CD4-positive, alpha-beta T cell (primary cell): ENCODE measurements at regions not wholly inside any gene's neighbourhood (a gene's known extent, or its start where the extent isn't known, plus 50 kb on each side); places are given as distances from the start of the nearest gene placed in this dataset.
A peak's percentile ranks its signal among the peaks of the same experiment; 100 is the strongest.

ENCODE experiments used
- ATAC-seq: fragments of 200-7000 bp; cut with Tn5 transposase; one replicate; pipeline ENCODE4 v1.10.0; 2022; ENCODE audit warnings: mild to moderate bottlenecking; ENCODE audit not compliant: poor library complexity
- CTCF ChIA-PET: fragments of 350-600 bp; sonication (Branson Sonifier 250); formaldehyde crosslinking; loops from one replicate; lab custom pipeline; 2021; ENCODE audit warnings: antibody characterized with exemption, inconsistent platforms; lab: Charles Lee
- POLR2A ChIA-PET: fragments of 350-600 bp; sonication (Branson Sonifier 250); formaldehyde crosslinking; loops from one replicate; lab custom pipeline; 2021; ENCODE audit warnings: antibody characterized with exemption, inconsistent platforms; lab: Charles Lee
- DNase-seq, 14 experiments: peaks; one replicate each; pipeline ENCODE4 v3.0.0-alpha.2; 2013 to 2020; ENCODE audit warnings: mixed read lengths in 2 of 14
- H3K27ac ChIP-seq, 2 donors: one replicate each; pipeline versions ENCODE4 v1.5.1 to v1.7.0; 2013; ENCODE audit warnings: low read length in 2 of 2, low read depth in 1 of 2, mild to moderate bottlenecking in 1 of 2
- H3K27me3 ChIP-seq, 2 experiments: 1 replicate in 1 of 2; 2 replicates in 1 of 2; pipeline versions ENCODE4 v1.6.1 to v1.7.0; 2013; ENCODE audit warnings: low read length in 2 of 2, control low read depth in 1 of 2, mild to moderate bottlenecking in 1 of 2, moderate library complexity in 1 of 2; ENCODE audit not compliant: insufficient read depth in 2 of 2, control insufficient read depth in 1 of 2
- H3K36me3 ChIP-seq: one replicate; pipeline ENCODE4 v1.6.1; 2013; ENCODE audit warnings: low read length, control low read depth; ENCODE audit not compliant: insufficient read depth
- H3K4me1 ChIP-seq: one replicate; pipeline ENCODE4 v1.6.1; 2013; ENCODE audit warnings: low read length, control low read depth; ENCODE audit not compliant: insufficient read depth
- H3K4me3 ChIP-seq: one replicate; pipeline ENCODE4 v1.5.1; 2013; ENCODE audit warnings: mild to moderate bottlenecking, low read length, moderate library complexity
- H3K9me3 ChIP-seq, 2 experiments: 1 replicate in 1 of 2; 2 replicates in 1 of 2; pipeline versions ENCODE4 v1.6.1 to v1.7.0; 2013; ENCODE audit warnings: low read length in 2 of 2, mild to moderate bottlenecking in 2 of 2, control low read depth in 1 of 2, moderate library complexity in 1 of 2; ENCODE audit not compliant: control insufficient read depth in 1 of 2, insufficient read depth in 1 of 2
- H3K27ac Mint-ChIP-seq: one replicate; pipeline ENCODE4 v1.8.0; 2020; ENCODE audit warnings: mixed read lengths
- H3K27me3 Mint-ChIP-seq: one replicate; pipeline ENCODE4 v1.8.0; 2021; ENCODE audit warnings: mixed read lengths
- H3K36me3 Mint-ChIP-seq: one replicate; pipeline ENCODE4 v1.8.0; 2021; ENCODE audit warnings: low read depth, mixed read lengths
- H3K4me1 Mint-ChIP-seq: one replicate; pipeline ENCODE4 v1.8.0; 2021; ENCODE audit warnings: low read depth, mixed read lengths
- H3K4me3 Mint-ChIP-seq: one replicate; pipeline ENCODE4 v1.8.0; 2020; ENCODE audit warnings: mild to moderate bottlenecking, mixed read lengths
- H3K9me3 Mint-ChIP-seq: one replicate; pipeline ENCODE4 v1.8.0; 2020; ENCODE audit warnings: mixed read lengths
- intact Hi-C, 2 experiments: fragments of 100-400 bp; cut with DNase I in 1 of 2; cut with micrococcal nuclease in 1 of 2; formaldehyde crosslinking; loops; one replicate each; pipeline versions ENCODE4 v1.15.1 to v1.9.0; 2023 to 2025; cut with DNase I, micrococcal nuclease
- TF ChIP-seq, protein P1 (sequence below): fragments of 200-600 bp; IDR thresholded peaks from one replicate; pipeline ENCODE4 v1.8.0; 2022; ENCODE audit warnings: antibody characterized with exemption, mild to moderate bottlenecking

- no peaks in the 10 kb centered on the region for H3K27me3 ChIP-seq
- ChIA-PET POLR2A (interaction anchor here (0.7 to 2.6 kb wide), 6 partner anchors 13 to 984 kb away, joined by 3 to 7 read pairs (median 3); no protein-coding TSS in a partner anchor), CTCF (interaction anchor here (0.9 kb wide), 1 partner anchor 22 kb away, joined by 3 read pairs; no protein-coding TSS in a partner anchor)
- TF ChIP-seq, protein P1, sequence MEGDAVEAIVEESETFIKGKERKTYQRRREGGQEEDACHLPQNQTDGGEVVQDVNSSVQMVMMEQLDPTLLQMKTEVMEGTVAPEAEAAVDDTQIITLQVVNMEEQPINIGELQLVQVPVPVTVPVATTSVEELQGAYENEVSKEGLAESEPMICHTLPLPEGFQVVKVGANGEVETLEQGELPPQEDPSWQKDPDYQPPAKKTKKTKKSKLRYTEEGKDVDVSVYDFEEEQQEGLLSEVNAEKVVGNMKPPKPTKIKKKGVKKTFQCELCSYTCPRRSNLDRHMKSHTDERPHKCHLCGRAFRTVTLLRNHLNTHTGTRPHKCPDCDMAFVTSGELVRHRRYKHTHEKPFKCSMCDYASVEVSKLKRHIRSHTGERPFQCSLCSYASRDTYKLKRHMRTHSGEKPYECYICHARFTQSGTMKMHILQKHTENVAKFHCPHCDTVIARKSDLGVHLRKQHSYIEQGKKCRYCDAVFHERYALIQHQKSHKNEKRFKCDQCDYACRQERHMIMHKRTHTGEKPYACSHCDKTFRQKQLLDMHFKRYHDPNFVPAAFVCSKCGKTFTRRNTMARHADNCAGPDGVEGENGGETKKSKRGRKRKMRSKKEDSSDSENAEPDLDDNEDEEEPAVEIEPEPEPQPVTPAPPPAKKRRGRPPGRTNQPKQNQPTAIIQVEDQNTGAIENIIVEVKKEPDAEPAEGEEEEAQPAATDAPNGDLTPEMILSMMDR: no peak
- H3K36me3 Mint-ChIP-seq: peaks cover 16% of the 10 kb centered on the region
- H3K9me3 Mint-ChIP-seq: peaks cover 2% of the 10 kb centered on the region
- no peaks in the 10 kb centered on the region for H3K36me3 ChIP-seq
- peaks cover 99% of the 10 kb centered on the region for H3K4me1 Mint-ChIP-seq
- no peaks in the 10 kb centered on the region for H3K27me3 Mint-ChIP-seq
- ATAC-seq (no peak), DNase-seq (no peak)
- H3K4me3 Mint-ChIP-seq: peak overlapping the region; percentile 56
- peaks cover 61% of the 10 kb centered on the region for H3K4me1 ChIP-seq
- H3K9me3 ChIP-seq: no peaks in the 10 kb centered on the region
- peak overlapping the region; percentile 93 for H3K27ac Mint-ChIP-seq
- H3K4me3 ChIP-seq: no peak overlapping the region
- intact Hi-C loops: no loop called here
- H3K27ac ChIP-seq: peak overlapping the region in 1 of 2 donors; percentile 18
Measured at GRCh38 chr14:98207415-98207814, 1064.6 kb downstream of the BCL11B start.

GRCh38 chr14:98208211-98208611 is 1063.8 kb downstream of the BCL11B start:
- Histone ChIP-seq H3K36me3 (no peaks in the 10 kb centered on the region), H3K9me3 (no peaks in the 10 kb centered on the region), H3K27me3 (no peaks in the 10 kb centered on the region), H3K4me1 (peaks cover 61% of the 10 kb centered on the region), H3K4me3 (no peak overlapping the region), H3K27ac (peak overlapping the region in 1 of 2 donors; percentile 18)
- POLR2A ChIA-PET: interaction anchor here (0.9 to 3.8 kb wide), 9 partner anchors 9 to 1054 kb away, joined by 3 to 19 read pairs (median 4); no protein-coding TSS in a partner anchor
- no peaks in the 10 kb centered on the region for H3K27me3 Mint-ChIP-seq
- intact Hi-C loops: loop anchor here in 1 of 2 experiments (2.0 kb wide), 1 partner anchor 19 kb away; no protein-coding TSS in a partner anchor
- H3K4me3 Mint-ChIP-seq: peak overlapping the region; percentile 56
- H3K4me1 Mint-ChIP-seq: peaks cover 99% of the 10 kb centered on the region
- peaks cover 11% of the 10 kb centered on the region for H3K36me3 Mint-ChIP-seq
- CTCF ChIA-PET: no interaction called here
- TF ChIP-seq, protein P1: no peak
- ATAC-seq (no peak), DNase-seq (peak in 1 of 14 experiments; percentile 34)
- H3K9me3 Mint-ChIP-seq: peaks cover 2% of the 10 kb centered on the region
- peak overlapping the region; percentile 93 for H3K27ac Mint-ChIP-seq

- Histone ChIP-seq H3K4me1 (peaks cover 61% of the 10 kb centered on the region), H3K27me3 (no peaks in the 10 kb centered on the region), H3K4me3 (no peak overlapping the region), H3K36me3 (no peaks in the 10 kb centered on the region), H3K9me3 (no peaks in the 10 kb centered on the region), H3K27ac (peak overlapping the region; percentile 67 to 70)
- H3K9me3 Mint-ChIP-seq: peaks cover 2% of the 10 kb centered on the region
- H3K27me3 Mint-ChIP-seq: no peaks in the 10 kb centered on the region
- CTCF ChIA-PET: interaction anchor here (1.1 kb wide), 1 partner anchor 36 kb away, joined by 3 read pairs; no protein-coding TSS in a partner anchor
- TF ChIP-seq, protein P1: no peak
- H3K27ac Mint-ChIP-seq: peak overlapping the region; percentile 93
- DNase-seq (no peak), ATAC-seq (no peak)
- intact Hi-C loops: loop anchor here in 1 of 2 experiments (2.0 kb wide), 1 partner anchor 18 kb away; no protein-coding TSS in a partner anchor
- H3K36me3 Mint-ChIP-seq: peaks cover 9% of the 10 kb centered on the region
- H3K4me1 Mint-ChIP-seq: peaks cover 92% of the 10 kb centered on the region
- H3K4me3 Mint-ChIP-seq: peak overlapping the region; percentile 56
- POLR2A ChIA-PET: interaction anchor here (0.7 to 3.8 kb wide), 12 partner anchors 10 to 1063 kb away, joined by 3 to 19 read pairs (median 6); partner anchors contain the start of gene BCL11B
Measured at GRCh38 chr14:98208943-98209342, 1063.1 kb downstream of the BCL11B start.
